Stimulated activated naive B cell treated with anti-CD40 and anti-IgM and Interleukin-4, amounts not matched to agents 10 μg/mL and 1 μg/mL and 100 μg/mL, for 72 hours (primary cell): ENCODE measurements at regions not wholly inside any gene's neighbourhood (a gene's known extent, or its start where the extent isn't known, plus 50 kb on each side); places are given as distances from the start of the nearest gene placed in this dataset.

Source experiments
- ATAC-seq, 2 donors: fragments of 150-1000 bp; cut with Tn5 transposase; replicated peaks; 2 replicates each; pipeline ENCODE4 v1.10.0; 2021; ENCODE audit warnings: moderate library complexity in 1 of 2
- DNase-seq: peaks from one replicate; pipeline ENCODE4 v3.0.0; 2021
- H3K27ac Mint-ChIP-seq: one replicate; pipeline ENCODE4 v1.8.0; 2022; ENCODE audit warnings: mild to moderate bottlenecking, mixed read lengths
- H3K27me3 Mint-ChIP-seq, 2 donors: one replicate each; pipeline ENCODE4 v1.8.0; 2022; ENCODE audit warnings: mixed read lengths in 2 of 2
- H3K36me3 Mint-ChIP-seq, 2 donors: one replicate each; pipeline ENCODE4 v1.8.0; 2022; ENCODE audit warnings: mixed read lengths in 2 of 2, mild to moderate bottlenecking in 1 of 2
- H3K4me1 Mint-ChIP-seq, 2 donors: one replicate each; pipeline ENCODE4 v1.8.0; 2022; ENCODE audit warnings: mixed read lengths in 2 of 2, mild to moderate bottlenecking in 1 of 2
- H3K4me3 Mint-ChIP-seq, 2 donors: one replicate each; pipeline ENCODE4 v1.8.0; 2022; ENCODE audit warnings: mild to moderate bottlenecking in 2 of 2, mixed read lengths in 2 of 2, moderate library complexity in 1 of 2
- H3K9me3 Mint-ChIP-seq, 2 donors: one replicate each; pipeline ENCODE4 v1.8.0; 2022; ENCODE audit warnings: mixed read lengths in 2 of 2, mild to moderate bottlenecking in 1 of 2

DNA sequence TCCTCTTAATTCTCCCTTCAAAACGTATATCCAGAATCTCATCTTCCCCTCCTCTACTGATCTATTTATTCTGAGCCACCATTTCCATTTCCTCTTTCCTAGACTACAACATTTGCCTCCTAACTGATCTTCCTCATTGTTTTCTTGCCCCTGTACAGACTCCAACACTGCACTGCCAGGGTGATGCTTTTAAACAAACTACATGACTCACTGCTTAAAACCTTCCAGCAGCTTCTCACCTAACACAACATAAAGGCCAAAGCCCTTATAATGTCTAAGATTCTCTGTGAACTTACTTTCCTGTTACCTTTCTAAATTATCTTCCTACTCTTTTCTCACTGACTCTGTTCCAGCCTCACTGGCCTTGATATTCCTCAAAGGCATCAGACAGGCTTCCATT lies 161.0 kb upstream of the HS3ST1 start:
- no peak overlapping the region for H3K4me3 Mint-ChIP-seq
- DNase-seq (no peak), ATAC-seq (no peak)
- no peaks in the 10 kb centered on the region for H3K9me3 Mint-ChIP-seq
- peaks cover 0 to 2% of the 10 kb centered on the region in 2 donors for H3K4me1 Mint-ChIP-seq
- no peaks in the 10 kb centered on the region for H3K36me3 Mint-ChIP-seq
- no peak overlapping the region for H3K27ac Mint-ChIP-seq
- H3K27me3 Mint-ChIP-seq, result peaks cover 3 to 6% of the 10 kb centered on the region in 2 donors

DNA sequence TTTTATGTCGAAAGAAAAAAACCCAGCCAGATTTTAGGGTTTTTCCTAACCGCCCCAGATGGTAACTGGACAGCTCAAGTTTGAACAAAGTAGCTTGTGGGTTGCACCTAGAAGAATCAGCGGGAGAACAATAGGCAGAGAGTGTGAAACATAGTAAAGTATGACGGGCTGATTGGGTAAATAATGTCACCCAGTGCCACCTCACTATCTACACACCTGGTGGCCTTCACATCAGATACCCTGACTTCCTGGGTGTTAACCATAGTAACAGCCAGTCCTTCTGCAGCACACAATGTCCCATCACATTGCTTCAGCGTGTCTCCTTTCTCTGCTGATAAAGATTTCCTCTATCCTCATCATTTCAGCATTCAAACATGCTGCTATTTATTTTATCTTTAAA lies 159.1 kb upstream of the HS3ST1 start:
- DNase-seq (no peak), ATAC-seq (no peak)
- peaks cover 0 to 2% of the 10 kb centered on the region in 2 donors for H3K4me1 Mint-ChIP-seq
- no peak overlapping the region for H3K27ac Mint-ChIP-seq
- no peak overlapping the region for H3K4me3 Mint-ChIP-seq
- peaks cover under 1 to 2% of the 10 kb centered on the region in 2 donors for H3K27me3 Mint-ChIP-seq
- no peaks in the 10 kb centered on the region for H3K9me3 Mint-ChIP-seq
- H3K36me3 Mint-ChIP-seq, result no peaks in the 10 kb centered on the region

DNA sequence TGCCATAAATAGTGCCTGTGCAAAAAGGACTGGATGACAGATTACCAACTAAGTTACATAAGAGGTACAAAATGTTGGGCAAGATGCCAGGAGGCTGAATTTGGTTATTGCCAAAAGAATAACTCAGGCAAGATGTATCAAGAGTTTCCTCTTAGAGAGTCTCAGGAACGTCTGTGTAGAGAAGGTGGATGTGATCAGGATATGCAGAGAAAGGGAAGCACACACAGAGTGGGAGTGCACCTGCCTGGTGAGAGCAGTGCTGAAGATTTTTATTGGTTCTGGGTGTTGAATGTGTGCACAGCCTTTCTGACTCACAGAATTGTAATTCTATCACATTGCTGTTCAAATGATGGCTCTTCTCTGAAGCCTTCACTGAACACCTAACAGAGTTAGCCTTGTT lies 156.8 kb upstream of the HS3ST1 start:
- Mint-ChIP-seq H3K36me3 (peaks cover 7 to 9% of the 10 kb centered on the region in 2 donors), H3K4me1 (peaks cover 0 to 2% of the 10 kb centered on the region in 2 donors), H3K9me3 (peaks cover 10 to 11% of the 10 kb centered on the region in 2 donors), H3K27me3 (peaks cover 12 to 13% of the 10 kb centered on the region in 2 donors), H3K4me3 (no peak overlapping the region), H3K27ac (no peak overlapping the region)
- DNase-seq (no peak), ATAC-seq (no peak)

GRCh38 chr4:11568511-11568910 lies 139.8 kb upstream of the HS3ST1 start:
- ATAC-seq, result no peak

GRCh38 chr4:11566444-11567022 lies 137.8 kb upstream of the HS3ST1 start:
- ATAC-seq (peak; percentile 93), DNase-seq (no peak)
- peaks cover 15 to 26% of the 10 kb centered on the region in 2 donors for H3K4me1 Mint-ChIP-seq
- H3K36me3 Mint-ChIP-seq, result peaks cover 4 to 6% of the 10 kb centered on the region in 2 donors
- peaks cover 8 to 11% of the 10 kb centered on the region in 2 donors for H3K9me3 Mint-ChIP-seq
- no peak overlapping the region for H3K27ac Mint-ChIP-seq
- H3K27me3 Mint-ChIP-seq, result no peaks in the 10 kb centered on the region
- H3K4me3 Mint-ChIP-seq, result peak overlapping the region; percentile 2 to 32

More at GRCh38 chr4:11568511-11568910, 139.8 kb upstream of the HS3ST1 start:
- no peaks in the 10 kb centered on the region for H3K27me3 Mint-ChIP-seq
- peaks cover 4 to 6% of the 10 kb centered on the region in 2 donors for H3K36me3 Mint-ChIP-seq
- H3K4me3 Mint-ChIP-seq, result no peak overlapping the region
- DNase-seq, result no peak
- no peak overlapping the region for H3K27ac Mint-ChIP-seq
- H3K9me3 Mint-ChIP-seq, result peaks cover 8 to 11% of the 10 kb centered on the region in 2 donors
- H3K4me1 Mint-ChIP-seq, result peaks cover 15 to 26% of the 10 kb centered on the region in 2 donors

DNA sequence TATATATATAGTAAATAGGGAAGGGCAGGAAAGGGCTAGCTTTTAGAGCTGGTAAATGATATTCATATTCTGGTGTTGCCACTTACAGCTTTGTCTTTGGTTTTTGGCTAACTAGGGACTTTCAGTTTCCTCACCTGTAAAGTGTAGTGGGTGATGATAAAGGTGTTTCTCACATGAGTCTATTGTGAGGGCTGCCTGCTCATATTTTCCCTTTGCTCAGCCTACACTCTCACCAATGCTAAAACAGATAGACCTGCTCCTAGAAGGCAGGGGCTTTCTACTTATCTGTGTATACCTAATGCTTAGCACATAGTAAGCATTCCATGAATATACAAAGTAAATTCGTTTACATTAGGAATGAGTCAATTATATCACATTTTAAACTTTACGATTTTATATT lies 137.2 kb upstream of the HS3ST1 start:
- Mint-ChIP-seq H3K9me3 (peaks cover 8 to 11% of the 10 kb centered on the region in 2 donors), H3K4me1 (peaks cover 15 to 26% of the 10 kb centered on the region in 2 donors), H3K4me3 (no peak overlapping the region), H3K36me3 (peaks cover 4 to 6% of the 10 kb centered on the region in 2 donors), H3K27me3 (no peaks in the 10 kb centered on the region), H3K27ac (no peak overlapping the region)
- DNase-seq (no peak), ATAC-seq (peak; percentile 70 to 74)

DNA sequence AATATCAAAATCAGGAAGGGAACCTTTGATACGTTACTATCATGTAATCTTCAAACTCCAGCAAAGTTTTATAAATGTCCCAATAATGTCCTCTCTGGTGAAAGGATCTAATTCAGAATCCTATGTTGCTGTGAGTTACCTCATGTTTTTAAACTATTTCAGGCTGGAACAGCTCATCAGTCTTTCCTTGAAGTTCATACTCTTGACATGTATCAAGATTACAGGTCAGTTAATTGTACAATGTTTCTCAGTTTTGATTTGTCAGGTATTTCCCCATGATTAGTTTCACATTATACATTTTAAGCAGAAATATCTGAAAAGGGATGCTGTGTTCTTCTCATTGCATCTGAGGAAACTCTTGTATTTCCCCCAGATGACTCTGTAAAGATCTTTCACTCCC lies 136.5 kb upstream of the HS3ST1 start:
- Mint-ChIP-seq H3K4me3 (no peak overlapping the region), H3K27me3 (peaks cover 0 to under 1% of the 10 kb centered on the region in 2 donors), H3K9me3 (peaks cover 8 to 11% of the 10 kb centered on the region in 2 donors), H3K36me3 (peaks cover 4 to 6% of the 10 kb centered on the region in 2 donors), H3K4me1 (peaks cover 15 to 26% of the 10 kb centered on the region in 2 donors), H3K27ac (no peak overlapping the region)
- no peak for DNase-seq
- ATAC-seq, result peak; percentile 28 to 47

GRCh38 chr4:11564021-11564420 lies 135.3 kb upstream of the HS3ST1 start:
- Mint-ChIP-seq H3K36me3 (peaks cover 6% of the 10 kb centered on the region in 2 donors), H3K4me3 (no peak overlapping the region), H3K27me3 (peaks cover 0 to 4% of the 10 kb centered on the region in 2 donors), H3K27ac (no peak overlapping the region), H3K9me3 (peaks cover 11% of the 10 kb centered on the region in 2 donors), H3K4me1 (peaks cover 12 to 26% of the 10 kb centered on the region in 2 donors)
- ATAC-seq (no peak), DNase-seq (no peak)

DNA sequence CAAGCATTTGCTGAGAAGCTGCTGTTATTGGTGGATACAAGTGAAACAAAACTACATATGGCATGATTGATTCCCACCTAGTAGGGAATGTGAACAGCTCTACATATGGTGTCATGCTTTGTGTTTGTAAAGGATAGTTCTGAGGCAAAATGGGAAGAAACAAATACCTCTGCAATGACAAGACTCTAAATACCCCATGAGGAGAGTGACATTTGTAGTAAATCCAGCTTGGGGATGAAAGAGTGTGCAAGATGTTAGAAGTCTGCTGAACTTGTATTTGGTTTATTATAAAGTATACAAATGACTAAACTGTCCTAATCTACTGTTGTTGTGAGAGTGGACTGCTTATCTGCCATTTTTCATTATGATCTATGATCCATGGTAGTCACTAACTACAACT lies 120.8 kb upstream of the HS3ST1 start:
- Mint-ChIP-seq H3K27me3 (peaks cover 0 to 12% of the 10 kb centered on the region in 2 donors), H3K27ac (no peak overlapping the region), H3K36me3 (no peaks in the 10 kb centered on the region), H3K4me1 (peaks cover 8 to 10% of the 10 kb centered on the region in 2 donors), H3K9me3 (peaks cover 0 to 2% of the 10 kb centered on the region in 2 donors), H3K4me3 (no peak overlapping the region)
- DNase-seq (no peak), ATAC-seq (no peak)

GRCh38 chr4:11548597-11549082 lies 119.9 kb upstream of the HS3ST1 start:
- H3K4me3 Mint-ChIP-seq, result no peak overlapping the region
- peaks cover 0 to 2% of the 10 kb centered on the region in 2 donors for H3K9me3 Mint-ChIP-seq
- DNase-seq (no peak), ATAC-seq (peak; percentile 80 to 89)
- no peaks in the 10 kb centered on the region for H3K36me3 Mint-ChIP-seq
- peaks cover 0 to 12% of the 10 kb centered on the region in 2 donors for H3K27me3 Mint-ChIP-seq
- no peak overlapping the region for H3K27ac Mint-ChIP-seq
- H3K4me1 Mint-ChIP-seq, result peaks cover 14 to 17% of the 10 kb centered on the region in 2 donors

DNA sequence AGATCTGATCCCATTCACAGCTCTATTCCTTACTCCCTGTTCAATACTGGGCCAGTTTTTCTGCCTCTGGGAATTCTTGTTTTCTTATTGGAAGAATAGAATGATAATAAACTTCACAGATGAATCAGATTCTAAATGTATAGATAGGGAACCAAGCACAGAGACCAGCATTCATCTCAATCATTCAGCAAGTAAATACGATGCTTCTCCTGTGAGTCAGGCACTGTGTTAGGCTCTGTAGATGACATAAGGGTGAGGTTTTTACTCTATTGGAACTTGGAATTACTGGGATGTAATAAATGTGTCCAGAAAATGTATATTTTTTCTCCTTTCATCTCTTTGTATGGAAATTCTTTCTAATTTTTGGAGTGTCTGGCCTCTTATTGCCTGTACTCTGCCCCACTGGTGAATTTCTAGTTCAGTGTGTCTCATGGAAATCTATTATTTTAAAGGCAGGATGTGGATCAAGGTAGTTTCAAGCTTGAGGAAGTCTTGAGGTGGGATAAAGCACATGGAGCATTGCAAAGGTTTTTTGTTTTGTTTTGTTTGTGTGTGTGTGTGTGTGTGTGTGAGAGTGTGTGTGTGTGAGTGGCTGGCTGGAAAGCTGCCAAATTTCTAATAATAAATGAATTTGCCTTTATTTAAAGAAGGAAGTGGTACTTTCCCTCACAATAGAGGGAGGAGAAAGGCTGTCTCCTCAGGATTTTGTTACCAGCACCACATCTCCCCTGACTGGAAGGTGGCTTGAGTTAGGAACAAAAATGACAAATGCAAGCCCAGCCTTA lies 117.9 kb upstream of the HS3ST1 start:
- H3K4me1 Mint-ChIP-seq, result peaks cover 16 to 23% of the 10 kb centered on the region in 2 donors
- H3K4me3 Mint-ChIP-seq, result no peak overlapping the region
- no peak overlapping the region for H3K27ac Mint-ChIP-seq
- ATAC-seq, result no peak
- H3K9me3 Mint-ChIP-seq, result peaks cover 0 to 2% of the 10 kb centered on the region in 2 donors
- H3K27me3 Mint-ChIP-seq, result peaks cover 0 to 12% of the 10 kb centered on the region in 2 donors
- DNase-seq, result no peak
- H3K36me3 Mint-ChIP-seq, result no peaks in the 10 kb centered on the region

DNA sequence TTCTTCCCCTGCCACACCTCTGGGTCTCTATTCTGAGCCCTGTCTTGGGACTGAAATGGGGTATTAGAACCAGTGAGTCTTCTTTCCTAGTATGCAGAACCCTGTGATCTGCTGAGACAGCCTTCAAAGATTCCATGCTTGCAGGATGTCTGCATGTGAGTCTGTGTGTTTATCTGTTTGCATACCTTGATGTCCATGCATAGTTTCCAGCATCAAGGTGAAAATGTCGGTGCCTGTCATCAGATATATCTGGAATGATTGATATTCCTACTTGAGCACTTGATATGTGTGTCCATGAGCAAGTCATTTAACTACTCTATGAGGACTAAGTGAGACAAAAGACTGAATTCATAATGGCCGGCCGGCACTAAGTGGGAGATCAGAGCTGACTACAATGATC lies 117.0 kb upstream of the HS3ST1 start:
- ATAC-seq (no peak), DNase-seq (no peak)
- Mint-ChIP-seq H3K4me1 (peaks cover 16 to 23% of the 10 kb centered on the region in 2 donors), H3K4me3 (no peak overlapping the region), H3K36me3 (no peaks in the 10 kb centered on the region), H3K27ac (no peak overlapping the region), H3K9me3 (peaks cover 0 to 2% of the 10 kb centered on the region in 2 donors), H3K27me3 (peaks cover 0 to 12% of the 10 kb centered on the region in 2 donors)

DNA sequence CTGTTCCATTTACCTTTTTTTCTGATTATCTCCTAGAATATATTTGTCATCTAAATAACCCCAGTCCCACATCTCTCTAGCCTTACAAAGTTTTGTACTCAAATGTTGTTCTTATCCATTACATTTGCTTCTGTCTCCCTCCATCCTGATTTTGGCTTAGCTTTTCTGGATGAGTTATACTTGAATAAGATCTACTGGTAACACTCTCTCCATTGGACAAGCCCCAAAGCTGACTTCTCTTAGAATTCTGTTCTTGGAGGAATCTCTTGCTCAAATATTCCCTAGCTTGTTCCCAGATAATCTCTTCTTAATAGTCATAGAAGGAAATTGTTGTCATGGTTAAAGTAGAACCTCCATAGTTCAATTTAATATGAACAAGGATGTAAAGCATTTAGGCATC lies 115.5 kb upstream of the HS3ST1 start:
- DNase-seq (no peak), ATAC-seq (no peak)
- H3K27me3 Mint-ChIP-seq, result peaks cover 0 to 12% of the 10 kb centered on the region in 2 donors
- peaks cover 16 to 23% of the 10 kb centered on the region in 2 donors for H3K4me1 Mint-ChIP-seq
- H3K27ac Mint-ChIP-seq, result peak overlapping the region; percentile 26
- no peak overlapping the region for H3K4me3 Mint-ChIP-seq
- H3K36me3 Mint-ChIP-seq, result no peaks in the 10 kb centered on the region
- H3K9me3 Mint-ChIP-seq, result peaks cover 0 to 2% of the 10 kb centered on the region in 2 donors

DNA sequence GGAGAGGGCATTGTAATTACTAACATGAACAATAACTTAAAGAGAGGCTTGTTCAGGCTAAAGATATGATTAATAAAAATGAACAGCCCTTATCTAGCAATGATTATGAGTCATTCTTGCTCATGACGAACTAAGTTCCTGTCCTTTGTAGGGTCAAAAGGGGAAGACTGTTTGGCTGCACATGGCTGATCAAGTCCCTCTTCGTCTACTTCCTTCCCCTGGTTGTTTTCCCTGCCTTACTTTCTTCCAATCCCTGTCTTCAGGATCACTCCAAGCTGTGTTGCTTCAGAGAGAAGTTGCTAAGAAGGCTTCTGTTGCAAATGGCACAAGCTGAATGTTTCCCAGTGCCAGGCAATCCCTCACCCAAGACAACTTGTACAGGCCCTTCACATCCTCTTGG lies 115.0 kb upstream of the HS3ST1 start:
- H3K27me3 Mint-ChIP-seq, result peaks cover 0 to 12% of the 10 kb centered on the region in 2 donors
- ATAC-seq, result peak; percentile 80 to 88

More for the DNA sequence above, 115.0 kb upstream of the HS3ST1 start:
- Mint-ChIP-seq H3K27ac (peak overlapping the region; percentile 26), H3K4me3 (no peak overlapping the region), H3K36me3 (no peaks in the 10 kb centered on the region), H3K4me1 (peaks cover 16 to 23% of the 10 kb centered on the region in 2 donors), H3K9me3 (peaks cover 0 to 2% of the 10 kb centered on the region in 2 donors)
- no peak for DNase-seq
